OCI-LY7 (cell line): ENCODE measurements at regions not wholly inside any gene's neighbourhood (a gene's known extent, or its start where the extent isn't known, plus 50 kb on each side); places are given as distances from the start of the nearest gene placed in this dataset.

Experiments used
- BruUV-seq: library from RNA; stranded (reverse); fragments of 400-500 nt; replicated peaks from 2 replicates; lab custom pipeline; 2021; lab: Mats Ljungman, UMichigan
- CTCF ChIA-PET: fragments of 300-600 bp; sonication (Branson Sonifier 250); formaldehyde crosslinking; loops from one replicate; lab custom pipeline; 2022; ENCODE audit warnings: antibody characterized with exemption; ENCODE audit not compliant: unreplicated experiment; lab: Charles Lee
- POLR2A ChIA-PET: fragments of 300-600 bp; sonication (Branson Sonifier 250); formaldehyde crosslinking; loops from one replicate; lab custom pipeline; 2022; ENCODE audit warnings: antibody characterized with exemption; lab: Charles Lee
- DNase-seq: peaks from one replicate; pipeline ENCODE4 v3.0.0-alpha.2; 2015; ENCODE audit warnings: low spot score
- H2AFZ ChIP-seq: fragments of 200-600 bp; sonication (generic), shearing (Covaris generic); 2 replicates; pipeline ENCODE4 v1.6.1; 2014; ENCODE audit warnings: mild to moderate bottlenecking, antibody characterized with exemption, low read length, moderate library complexity
- H3K27ac ChIP-seq: fragments of 200-600 bp; sonication (generic); 2 replicates; pipeline ENCODE4 v1.5.1; 2014; ENCODE audit warnings: mixed run types, low read depth, mild to moderate bottlenecking, moderate library complexity, low read length, inconsistent platforms; ENCODE audit not compliant: poor library complexity, severe bottlenecking
- H3K36me3 ChIP-seq: fragments of 200-600 bp; sonication (generic); 2 replicates; pipeline ENCODE4 v1.6.1; 2014; ENCODE audit warnings: mild to moderate bottlenecking, antibody characterized with exemption, low read length, moderate library complexity, mixed read lengths; ENCODE audit not compliant: insufficient read depth
- H3K4me1 ChIP-seq: fragments of 200-600 bp; sonication (generic); 2 replicates; pipeline ENCODE4 v1.5.1; 2014; ENCODE audit warnings: mild to moderate bottlenecking, low read length; ENCODE audit not compliant: insufficient read depth, poor library complexity, severe bottlenecking
- H3K4me2 ChIP-seq: fragments of 200-600 bp; sonication (generic); 2 replicates; pipeline ENCODE4 v1.6.1; 2014; ENCODE audit warnings: mild to moderate bottlenecking, low read length
- H3K4me3 ChIP-seq: fragments of 200-600 bp; sonication (generic); 2 replicates; pipeline ENCODE4 v1.5.1; 2014; ENCODE audit warnings: mild to moderate bottlenecking, low read depth, low read length; ENCODE audit not compliant: poor library complexity, severe bottlenecking
- H3K79me2 ChIP-seq: fragments of 200-600 bp; sonication (generic); 2 replicates; pipeline ENCODE4 v1.6.1; 2016; ENCODE audit warnings: low read depth, mild to moderate bottlenecking, low read length, moderate library complexity, mixed read lengths; ENCODE audit not compliant: insufficient read depth
- H3K9me2 ChIP-seq: fragments of 200-600 bp; sonication (generic); 2 replicates; pipeline ENCODE4 v1.6.1; 2016; ENCODE audit warnings: mild to moderate bottlenecking, low read length, mixed read lengths; ENCODE audit not compliant: insufficient read depth
- H3K9me3 ChIP-seq: fragments of 200-600 bp; sonication (generic); 2 replicates; pipeline ENCODE4 v1.6.1; 2014; ENCODE audit warnings: mild to moderate bottlenecking, mixed run types, low read length, mixed read lengths
- H4K20me1 ChIP-seq: fragments of 200-600 bp; sonication (generic); 2 replicates; pipeline ENCODE4 v1.6.1; 2014; ENCODE audit warnings: mild to moderate bottlenecking, antibody characterized with exemption, low read length, moderate library complexity, mixed read lengths; ENCODE audit not compliant: insufficient read depth
- EZH2phosphoT487 ChIP-seq: fragments of 200-600 bp; sonication (generic); IDR thresholded peaks from 2 replicates; pipeline ENCODE4 v1.6.1; 2018; ENCODE audit warnings: low read depth, borderline replicate concordance, mild to moderate bottlenecking, mixed run types, antibody characterized with exemption, low read length, moderate library complexity, mixed read lengths
- intact Hi-C: fragments of 100-400 bp; cut with micrococcal nuclease; formaldehyde crosslinking; loops from one replicate; pipeline ENCODE4 v1.10.0; 2022; ENCODE audit not compliant: unreplicated experiment
- TF ChIP-seq, protein P1 (sequence below): fragments of 200-600 bp; sonication (generic); conservative IDR thresholded peaks from 2 replicates; pipeline ENCODE4 v1.5.1; 2014; ENCODE audit warnings: mild to moderate bottlenecking, antibody characterized with exemption, low read length, moderate library complexity, mixed read lengths

DNA sequence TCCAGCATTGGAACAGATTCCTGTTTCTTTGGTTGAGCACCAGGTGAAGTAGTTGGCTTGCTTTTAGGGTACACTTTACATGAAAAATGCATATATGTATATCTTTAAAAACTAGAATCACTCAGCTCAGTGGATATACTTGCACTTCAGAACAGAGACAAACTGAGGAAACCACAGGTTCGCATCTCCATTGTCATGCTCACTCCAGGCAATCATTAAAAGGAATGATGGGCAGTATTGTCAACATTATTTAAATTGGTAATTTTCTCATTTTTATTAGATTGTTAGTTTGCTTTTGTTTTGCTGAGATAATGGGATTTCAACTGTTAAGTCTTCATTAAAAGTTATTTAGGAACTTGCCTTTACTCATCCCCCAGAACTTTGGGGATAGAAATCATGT is 71.0 kb upstream of the NELL2 start:
- no peak overlapping the region for H3K4me2 ChIP-seq
- no peaks in the 10 kb centered on the region for H3K4me1 ChIP-seq

DNA sequence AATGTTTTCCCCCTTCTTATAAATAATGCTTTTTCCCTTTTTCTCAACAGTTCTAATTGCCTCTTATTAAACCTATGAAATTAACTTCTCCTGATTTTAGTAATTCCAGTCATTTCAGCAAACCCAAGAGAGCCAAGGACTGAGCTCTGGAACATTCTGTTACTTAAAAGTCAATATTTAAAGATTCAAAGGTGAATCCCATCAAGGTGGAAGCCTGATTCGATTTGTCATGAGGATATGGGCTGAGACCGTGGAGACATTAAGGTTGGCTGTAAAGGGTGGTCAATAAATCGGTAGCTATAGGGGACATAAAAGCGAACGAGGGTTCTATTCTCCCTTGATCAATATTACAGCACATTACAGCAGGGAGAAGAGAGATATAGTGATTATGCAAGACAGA is 66.6 kb upstream of the NELL2 start:
- no peak overlapping the region for H3K4me3 ChIP-seq
- ChIA-PET POLR2A (no interaction called here), CTCF (no interaction called here)
- BruUV-seq, result no TSS peak
- no peaks in the 10 kb centered on the region for H3K9me3 ChIP-seq
- H2AFZ ChIP-seq, result no peak overlapping the region
- no peak for TF ChIP-seq EZH2phosphoT487
- TF ChIP-seq, protein P1, sequence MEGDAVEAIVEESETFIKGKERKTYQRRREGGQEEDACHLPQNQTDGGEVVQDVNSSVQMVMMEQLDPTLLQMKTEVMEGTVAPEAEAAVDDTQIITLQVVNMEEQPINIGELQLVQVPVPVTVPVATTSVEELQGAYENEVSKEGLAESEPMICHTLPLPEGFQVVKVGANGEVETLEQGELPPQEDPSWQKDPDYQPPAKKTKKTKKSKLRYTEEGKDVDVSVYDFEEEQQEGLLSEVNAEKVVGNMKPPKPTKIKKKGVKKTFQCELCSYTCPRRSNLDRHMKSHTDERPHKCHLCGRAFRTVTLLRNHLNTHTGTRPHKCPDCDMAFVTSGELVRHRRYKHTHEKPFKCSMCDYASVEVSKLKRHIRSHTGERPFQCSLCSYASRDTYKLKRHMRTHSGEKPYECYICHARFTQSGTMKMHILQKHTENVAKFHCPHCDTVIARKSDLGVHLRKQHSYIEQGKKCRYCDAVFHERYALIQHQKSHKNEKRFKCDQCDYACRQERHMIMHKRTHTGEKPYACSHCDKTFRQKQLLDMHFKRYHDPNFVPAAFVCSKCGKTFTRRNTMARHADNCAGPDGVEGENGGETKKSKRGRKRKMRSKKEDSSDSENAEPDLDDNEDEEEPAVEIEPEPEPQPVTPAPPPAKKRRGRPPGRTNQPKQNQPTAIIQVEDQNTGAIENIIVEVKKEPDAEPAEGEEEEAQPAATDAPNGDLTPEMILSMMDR, result no peak
- H3K36me3 ChIP-seq, result no peaks in the 10 kb centered on the region
- intact Hi-C loops, result loop anchor here (10.0 kb wide), 1 partner anchor 478 kb away; no protein-coding TSS in a partner anchor
- DNase-seq, result no peak
- H3K9me2 ChIP-seq, result no peaks in the 10 kb centered on the region
- H3K4me2 ChIP-seq, result no peak overlapping the region
- no peaks in the 10 kb centered on the region for H3K4me1 ChIP-seq
- no peak overlapping the region for H3K27ac ChIP-seq
- H3K79me2 ChIP-seq, result no peaks in the 10 kb centered on the region
- H4K20me1 ChIP-seq, result no peaks in the 10 kb centered on the region

More for the DNA sequence above, 71.0 kb upstream of the NELL2 start:
- Histone ChIP-seq H4K20me1 (no peaks in the 10 kb centered on the region), H3K27ac (no peak overlapping the region), H3K9me3 (no peaks in the 10 kb centered on the region), H3K4me3 (no peak overlapping the region), H3K79me2 (no peaks in the 10 kb centered on the region), H3K9me2 (no peaks in the 10 kb centered on the region), H2AFZ (no peak overlapping the region), H3K36me3 (no peaks in the 10 kb centered on the region)
- intact Hi-C loops, result loop anchor here (10.0 kb wide), 1 partner anchor 482 kb away; no protein-coding TSS in a partner anchor
- no TSS peak for BruUV-seq
- DNase-seq, result no peak
- ChIA-PET CTCF (no interaction called here), POLR2A (no interaction called here)
- no peak for TF ChIP-seq EZH2phosphoT487
- TF ChIP-seq, protein P1, result no peak

DNA sequence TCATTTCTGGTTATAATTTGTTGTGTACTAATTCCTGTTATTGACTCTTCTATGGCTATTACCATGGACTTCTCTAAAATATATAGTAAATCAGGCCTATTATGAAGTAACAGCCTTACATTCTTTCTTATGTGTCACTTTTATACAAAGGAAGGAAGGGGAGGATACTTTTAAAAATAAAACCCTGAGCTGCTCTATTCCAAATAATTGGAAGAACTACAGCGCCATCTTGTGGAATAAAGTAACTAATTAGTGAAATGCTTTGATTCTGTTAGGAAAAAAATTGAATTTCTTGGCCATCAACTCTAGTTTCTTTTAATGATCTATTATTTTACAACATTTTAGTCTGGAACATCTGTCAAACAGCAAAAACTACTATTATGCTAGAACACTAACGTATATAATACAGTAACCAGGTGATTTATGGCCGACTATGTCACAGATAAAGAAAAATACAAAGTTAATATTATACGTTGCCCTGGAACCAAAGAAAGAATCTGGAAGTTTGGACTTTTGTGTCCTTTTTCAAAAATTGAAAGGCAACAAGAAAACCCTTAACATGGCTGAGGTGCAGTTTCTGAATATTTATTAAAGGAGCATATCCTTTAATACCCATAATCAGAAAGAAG is 55.0 kb upstream of the NELL2 start:
- ChIA-PET POLR2A (interaction anchor here (0.6 to 1.1 kb wide), 5 partner anchors 10 to 812 kb away, joined by 3 read pairs; no protein-coding TSS in a partner anchor), CTCF (interaction anchor here (1.0 kb wide), 1 partner anchor 121 kb away, joined by 3 read pairs; no protein-coding TSS in a partner anchor)
- TF ChIP-seq, protein P1, result peak; percentile 92
- TF ChIP-seq EZH2phosphoT487, result no peak
- H3K79me2 ChIP-seq, result no peaks in the 10 kb centered on the region
- peak; percentile 86 for DNase-seq
- H3K9me3 ChIP-seq, result no peaks in the 10 kb centered on the region
- no peak overlapping the region for H2AFZ ChIP-seq
- H3K27ac ChIP-seq, result no peak overlapping the region
- H3K36me3 ChIP-seq, result no peaks in the 10 kb centered on the region
- no TSS peak for BruUV-seq
- H3K4me1 ChIP-seq, result no peaks in the 10 kb centered on the region
- H3K9me2 ChIP-seq, result no peaks in the 10 kb centered on the region
- H4K20me1 ChIP-seq, result no peaks in the 10 kb centered on the region
- H3K4me3 ChIP-seq, result no peak overlapping the region
- intact Hi-C loops, result loop anchor here (2.0 to 10.0 kb wide), 5 partner anchors 118 to 974 kb away; no protein-coding TSS in a partner anchor
- H3K4me2 ChIP-seq, result no peak overlapping the region
